ENCODE measurements at regions not wholly inside any gene's neighbourhood (a gene's known extent, or its start where the extent isn't known, plus 50 kb on each side); places are given as distances from the start of the nearest gene placed in this dataset.

GRCh38 chr2:15871239-15871783 lies 69.0 kb upstream of the MYCN start:
- no peaks in the 10 kb centered on the region for H3K9me3 ChIP-seq (ENCODE audit: control insufficient read depth, low read length, poor library complexity, severe bottlenecking)
- Mint-ChIP-seq H3K27me3 (peaks cover 9% of the 10 kb centered on the region), H3K4me3 (no peak overlapping the region), H3K4me1 (no peaks in the 10 kb centered on the region), H3K27ac (no peak overlapping the region), H3K36me3 (ENCODE audit: low read depth) (no peaks in the 10 kb centered on the region)
- DNase-seq (no peak), ATAC-seq (no peak)

GRCh38 chr2:15872854-15873253 lies 67.5 kb upstream of the MYCN start:
- Mint-ChIP-seq H3K27me3 (peaks cover 9% of the 10 kb centered on the region), H3K27ac (no peak overlapping the region), H3K4me1 (no peaks in the 10 kb centered on the region), H3K4me3 (no peak overlapping the region), H3K36me3 (ENCODE audit: low read depth) (no peaks in the 10 kb centered on the region)
- H3K9me3 ChIP-seq (ENCODE audit: control insufficient read depth, low read length, poor library complexity, severe bottlenecking) = no peaks in the 10 kb centered on the region
- no peak for DNase-seq
- ATAC-seq = no peak

DNA sequence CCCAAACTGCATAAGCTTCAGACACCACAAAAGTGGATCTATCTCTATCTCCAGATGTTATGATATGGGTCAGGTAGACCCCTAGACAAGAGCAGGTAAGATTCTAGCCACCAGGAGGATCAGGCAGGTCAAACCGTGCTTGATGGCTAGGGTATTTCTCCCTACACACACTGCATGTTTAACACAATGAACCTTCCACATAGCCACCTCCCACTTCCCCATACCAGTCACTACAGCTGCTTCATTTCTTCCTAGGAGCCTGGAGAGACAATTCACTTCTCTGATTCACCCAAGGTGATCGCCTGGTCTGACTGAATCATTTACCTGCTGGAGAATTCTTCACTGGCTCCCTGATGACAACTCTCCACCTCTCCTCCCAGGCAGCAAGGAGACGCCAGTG lies 66.0 kb upstream of the MYCN start:
- no peaks in the 10 kb centered on the region for H3K9me3 ChIP-seq (ENCODE audit: control insufficient read depth, low read length, poor library complexity, severe bottlenecking)
- no peak for DNase-seq
- Mint-ChIP-seq H3K4me1 (no peaks in the 10 kb centered on the region), H3K36me3 (ENCODE audit: low read depth) (no peaks in the 10 kb centered on the region), H3K27ac (no peak overlapping the region), H3K4me3 (no peak overlapping the region), H3K27me3 (peaks cover 9% of the 10 kb centered on the region)
- no peak for ATAC-seq

GRCh38 chr2:15874854-15875804 lies 65.2 kb upstream of the MYCN start:
- H3K9me3 ChIP-seq (ENCODE audit: control insufficient read depth, low read length, poor library complexity, severe bottlenecking) = no peaks in the 10 kb centered on the region
- H3K36me3 Mint-ChIP-seq (ENCODE audit: low read depth) = no peaks in the 10 kb centered on the region
- no peak for ATAC-seq

DNA sequence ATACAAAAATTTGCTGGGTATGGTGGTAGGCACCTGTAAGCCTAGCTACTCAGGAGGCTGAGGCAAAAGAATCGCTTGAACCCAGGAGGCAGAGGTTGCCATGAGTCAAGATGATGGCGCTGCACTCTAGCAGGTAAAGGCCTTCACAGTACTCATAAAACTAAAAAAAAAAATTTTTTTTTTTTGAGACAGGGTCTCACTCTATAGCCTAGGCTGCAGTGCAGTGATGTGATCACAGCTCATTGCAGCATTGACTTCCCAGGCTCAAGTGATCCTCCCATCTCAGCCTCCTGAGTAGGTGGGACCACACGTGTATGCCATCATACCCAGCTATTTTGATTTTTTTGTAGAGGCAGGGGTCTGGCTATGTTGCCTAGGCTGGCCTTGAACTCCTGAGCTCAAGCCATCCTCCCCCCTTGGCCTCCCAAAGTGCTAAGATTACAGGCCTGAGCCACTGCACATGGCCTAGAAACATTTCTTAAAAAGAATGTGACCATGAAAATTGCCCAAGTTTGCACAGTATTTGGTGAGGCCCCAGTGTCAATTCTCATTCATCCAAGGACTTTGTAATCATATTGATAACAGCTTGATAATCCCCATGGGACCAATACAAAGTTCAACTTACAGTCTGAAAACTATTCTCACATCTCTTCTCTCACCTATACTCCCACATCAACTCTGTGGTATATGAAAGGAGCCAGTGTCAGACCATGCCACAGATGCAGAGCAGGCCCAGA lies 64.2 kb upstream of the MYCN start:
- DNase-seq = no peak
- ATAC-seq = no peak
- H3K4me3 Mint-ChIP-seq = no peak overlapping the region
- no peaks in the 10 kb centered on the region for H3K9me3 ChIP-seq (ENCODE audit: control insufficient read depth, low read length, poor library complexity, severe bottlenecking)
- H3K4me1 Mint-ChIP-seq = no peaks in the 10 kb centered on the region
- no peak overlapping the region for H3K27ac Mint-ChIP-seq
- H3K36me3 Mint-ChIP-seq (ENCODE audit: low read depth) = no peaks in the 10 kb centered on the region
- peaks cover 9% of the 10 kb centered on the region for H3K27me3 Mint-ChIP-seq

More at GRCh38 chr2:15874854-15875804, 65.2 kb upstream of the MYCN start:
- no peak for DNase-seq
- no peak overlapping the region for H3K27ac Mint-ChIP-seq
- no peaks in the 10 kb centered on the region for H3K4me1 Mint-ChIP-seq
- H3K27me3 Mint-ChIP-seq = peaks cover 9% of the 10 kb centered on the region
- no peak overlapping the region for H3K4me3 Mint-ChIP-seq

DNA sequence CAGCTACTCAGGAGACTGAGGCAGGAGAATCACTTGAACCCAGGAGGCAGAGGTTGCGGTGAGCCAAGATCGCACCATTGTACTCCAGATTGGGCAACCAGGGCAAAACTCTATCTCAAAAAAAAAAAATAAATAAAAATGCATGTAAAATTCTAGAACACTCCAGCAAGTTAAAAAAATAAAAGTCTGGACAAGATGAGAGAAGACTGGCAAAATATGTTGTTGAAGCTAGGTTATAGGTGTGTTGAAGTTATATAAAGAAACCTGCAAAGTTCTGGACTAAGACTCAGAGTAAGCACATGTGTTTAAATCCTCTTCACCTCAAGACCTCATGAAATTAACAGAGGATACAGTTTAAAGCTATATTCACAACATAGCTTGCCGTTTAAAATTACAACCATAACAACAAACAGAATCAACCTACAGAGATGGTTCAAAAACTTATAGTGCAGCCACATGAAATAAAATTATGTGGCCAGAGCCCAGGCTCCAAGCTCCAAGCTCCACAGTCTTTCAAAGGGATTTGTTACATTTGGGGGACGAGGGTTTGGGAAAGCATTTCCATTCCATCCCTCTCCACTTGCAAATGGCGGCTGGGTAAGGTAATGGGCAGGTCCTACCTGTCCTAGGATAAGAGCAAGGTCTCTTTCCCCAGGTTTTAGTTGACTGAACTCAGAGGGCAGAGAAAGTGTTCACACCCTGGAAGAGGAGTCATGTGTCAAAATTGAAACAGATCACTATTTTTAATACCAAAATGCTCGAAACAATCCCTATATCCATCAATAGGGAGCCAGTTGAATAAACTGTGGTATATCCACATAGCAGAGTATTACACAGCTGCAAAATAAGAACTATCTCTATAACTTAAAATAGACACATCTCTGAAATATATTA lies 59.9 kb upstream of the MYCN start:
- no peak overlapping the region for H3K4me3 Mint-ChIP-seq
- H3K27me3 Mint-ChIP-seq = no peaks in the 10 kb centered on the region
- ATAC-seq (no peak), DNase-seq (no peak)
- no peaks in the 10 kb centered on the region for H3K9me3 ChIP-seq (ENCODE audit: control insufficient read depth, low read length, poor library complexity, severe bottlenecking)
- H3K36me3 Mint-ChIP-seq (ENCODE audit: low read depth) = no peaks in the 10 kb centered on the region
- H3K27ac Mint-ChIP-seq = no peak overlapping the region
- no peaks in the 10 kb centered on the region for H3K4me1 Mint-ChIP-seq

DNA sequence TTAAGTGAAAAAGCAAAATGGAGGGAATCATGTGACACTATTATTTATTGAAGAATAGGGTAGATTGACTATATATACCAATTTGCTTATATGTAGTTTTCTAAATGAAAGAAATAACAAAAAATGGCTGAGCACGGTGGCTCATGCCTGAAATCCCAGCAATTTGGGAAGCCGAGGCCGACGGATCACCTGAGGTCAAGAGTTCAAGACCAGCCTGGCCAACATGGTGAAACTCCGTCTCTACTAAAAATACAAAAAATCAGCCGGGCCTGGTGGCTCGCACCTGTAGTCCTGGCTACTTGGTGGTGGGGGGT lies 59.3 kb upstream of the MYCN start:
- no peaks in the 10 kb centered on the region for H3K4me1 Mint-ChIP-seq
- H3K9me3 ChIP-seq (ENCODE audit: control insufficient read depth, low read length, poor library complexity, severe bottlenecking) = no peaks in the 10 kb centered on the region
- ATAC-seq (no peak), DNase-seq (no peak)
- H3K27ac Mint-ChIP-seq = no peak overlapping the region
- H3K27me3 Mint-ChIP-seq = no peaks in the 10 kb centered on the region
- H3K4me3 Mint-ChIP-seq = no peak overlapping the region
- no peaks in the 10 kb centered on the region for H3K36me3 Mint-ChIP-seq (ENCODE audit: low read depth)

DNA sequence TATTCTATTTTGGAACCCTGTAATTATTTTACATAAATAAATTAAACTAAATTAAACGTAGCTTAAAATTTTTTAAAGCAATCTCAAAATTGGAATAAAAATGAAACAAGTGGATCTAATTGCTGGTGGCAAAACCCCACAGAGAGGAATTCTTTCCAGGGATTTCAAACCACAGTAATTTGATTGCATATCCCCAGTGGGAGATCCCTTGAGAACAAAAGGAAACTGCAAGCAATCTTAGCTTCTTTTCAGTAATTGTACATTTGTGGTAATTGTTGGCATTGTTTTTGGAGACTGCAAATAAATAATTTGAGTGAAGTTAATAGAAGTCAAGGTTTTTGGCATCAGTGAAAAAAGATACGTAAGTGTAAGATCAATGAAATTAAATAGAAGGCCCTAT lies 58.7 kb upstream of the MYCN start:
- Mint-ChIP-seq H3K4me3 (no peak overlapping the region), H3K4me1 (no peaks in the 10 kb centered on the region)

GRCh38 chr2:15882761-15883497 lies 57.4 kb upstream of the MYCN start:
- Mint-ChIP-seq H3K36me3 (ENCODE audit: low read depth) (no peaks in the 10 kb centered on the region), H3K27ac (no peak overlapping the region), H3K4me1 (no peaks in the 10 kb centered on the region), H3K4me3 (no peak overlapping the region), H3K27me3 (no peaks in the 10 kb centered on the region)
- H3K9me3 ChIP-seq (ENCODE audit: control insufficient read depth, low read length, poor library complexity, severe bottlenecking) = no peaks in the 10 kb centered on the region
- DNase-seq = no peak
- no peak for ATAC-seq

More for the DNA sequence above, 58.7 kb upstream of the MYCN start:
- Mint-ChIP-seq H3K36me3 (ENCODE audit: low read depth) (no peaks in the 10 kb centered on the region), H3K27ac (no peak overlapping the region), H3K27me3 (no peaks in the 10 kb centered on the region)
- DNase-seq = no peak
- H3K9me3 ChIP-seq (ENCODE audit: control insufficient read depth, low read length, poor library complexity, severe bottlenecking) = no peaks in the 10 kb centered on the region
- no peak for ATAC-seq

- H3K27ac Mint-ChIP-seq = no peak overlapping the region
- H3K4me1 Mint-ChIP-seq = no peaks in the 10 kb centered on the region
- ATAC-seq = no peak
- no peak overlapping the region for H3K4me3 Mint-ChIP-seq
- no peak for DNase-seq
- no peaks in the 10 kb centered on the region for H3K27me3 Mint-ChIP-seq
- H3K9me3 ChIP-seq (ENCODE audit: control insufficient read depth, low read length, poor library complexity, severe bottlenecking) = no peaks in the 10 kb centered on the region
- no peaks in the 10 kb centered on the region for H3K36me3 Mint-ChIP-seq (ENCODE audit: low read depth)
Measured at GRCh38 chr2:15883684-15884083, 56.7 kb upstream of the MYCN start.

- Mint-ChIP-seq H3K4me3 (no peak overlapping the region), H3K27ac (no peak overlapping the region), H3K27me3 (no peaks in the 10 kb centered on the region), H3K4me1 (no peaks in the 10 kb centered on the region), H3K36me3 (ENCODE audit: low read depth) (no peaks in the 10 kb centered on the region)
- DNase-seq (no peak), ATAC-seq (no peak)
- no peaks in the 10 kb centered on the region for H3K9me3 ChIP-seq (ENCODE audit: control insufficient read depth, low read length, poor library complexity, severe bottlenecking)
Measured at GRCh38 chr2:15884790-15885189, 55.6 kb upstream of the MYCN start.

DNA sequence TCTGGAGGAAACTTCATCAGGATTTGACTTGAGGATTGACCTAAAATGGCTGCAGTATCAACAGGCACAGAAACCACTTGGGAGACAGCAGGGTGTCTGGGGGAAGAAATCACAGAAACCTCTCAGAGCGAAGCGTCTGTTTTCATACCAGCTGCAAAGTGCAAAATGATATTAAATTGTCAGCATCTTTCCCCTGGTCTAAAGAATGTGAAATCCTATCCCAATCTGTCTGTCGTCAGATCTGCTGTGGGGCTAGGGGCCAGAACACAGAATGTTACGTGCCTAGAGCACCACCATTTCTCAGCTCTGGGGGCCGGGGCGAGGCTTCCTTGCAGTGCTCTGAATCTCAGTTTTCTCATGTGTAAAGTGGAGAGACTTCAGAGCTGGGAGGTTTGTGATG lies 54.1 kb upstream of the MYCN start:
- H3K36me3 Mint-ChIP-seq (ENCODE audit: low read depth) = no peaks in the 10 kb centered on the region
- no peak for ATAC-seq
- H3K27me3 Mint-ChIP-seq = peaks cover 9% of the 10 kb centered on the region
- no peak for DNase-seq
- H3K9me3 ChIP-seq (ENCODE audit: control insufficient read depth, low read length, poor library complexity, severe bottlenecking) = no peaks in the 10 kb centered on the region
- H3K27ac Mint-ChIP-seq = no peak overlapping the region
- H3K4me1 Mint-ChIP-seq = no peaks in the 10 kb centered on the region
- H3K4me3 Mint-ChIP-seq = no peak overlapping the region
